Mucosa of descending colon (tissue), 3 donors: ENCODE measurements at regions not wholly inside any gene's neighbourhood (a gene's known extent, or its start where the extent isn't known, plus 50 kb on each side); places are given as distances from the start of the nearest gene placed in this dataset.
"Not testable (repeated sequence)": the region's sequence is repeated elsewhere in the genome, so short reads cannot be mapped to it uniquely, and the experiment has no call there.

Source experiments
- ATAC-seq: fragments of 200-7000 bp; cut with Tn5 transposase; one replicate; pipeline ENCODE4 v1.9.1; 2020; ENCODE audit warnings: mild to moderate bottlenecking, moderate library complexity
- DNase-seq, 3 donors: peaks; one replicate each; pipeline ENCODE4 v3.0.0-alpha.2; 2020
- H3K36me3 ChIP-seq: fragments of 200-600 bp; one replicate; pipeline ENCODE4 v1.8.0; 2021; ENCODE audit warnings: low read depth, mild to moderate bottlenecking
- H3K4me1 ChIP-seq: fragments of 200-600 bp; one replicate; pipeline ENCODE4 v1.8.0; 2021; ENCODE audit warnings: low read depth, mild to moderate bottlenecking
- H3K4me3 ChIP-seq: fragments of 200-600 bp; one replicate; pipeline ENCODE4 v1.8.0; 2021; ENCODE audit warnings: mild to moderate bottlenecking
- H3K9me3 ChIP-seq: fragments of 200-600 bp; one replicate; pipeline ENCODE4 v1.8.0; 2021; ENCODE audit warnings: mild to moderate bottlenecking
- CTCF ChIP-seq: fragments of 200-600 bp; IDR thresholded peaks from one replicate; pipeline ENCODE4 v1.8.0; 2022; ENCODE audit warnings: antibody characterized with exemption, mild to moderate bottlenecking
- intact Hi-C, 2 donors: fragments of 100-400 bp; cut with DNase I in 1 of 2; cut with micrococcal nuclease in 1 of 2; formaldehyde crosslinking; loops; one replicate each; pipeline versions ENCODE4 v1.11.0 to v1.11.1; 2022; cut with DNase I, micrococcal nuclease
- donor health status: DM: no; HTN: no; CAD: no; lungs with moderate emphysema.
- donor health status: DM: no; HTN: no; CAD: no.
- donor health status: DM: no; HTN: yes; CAD: no.

DNA sequence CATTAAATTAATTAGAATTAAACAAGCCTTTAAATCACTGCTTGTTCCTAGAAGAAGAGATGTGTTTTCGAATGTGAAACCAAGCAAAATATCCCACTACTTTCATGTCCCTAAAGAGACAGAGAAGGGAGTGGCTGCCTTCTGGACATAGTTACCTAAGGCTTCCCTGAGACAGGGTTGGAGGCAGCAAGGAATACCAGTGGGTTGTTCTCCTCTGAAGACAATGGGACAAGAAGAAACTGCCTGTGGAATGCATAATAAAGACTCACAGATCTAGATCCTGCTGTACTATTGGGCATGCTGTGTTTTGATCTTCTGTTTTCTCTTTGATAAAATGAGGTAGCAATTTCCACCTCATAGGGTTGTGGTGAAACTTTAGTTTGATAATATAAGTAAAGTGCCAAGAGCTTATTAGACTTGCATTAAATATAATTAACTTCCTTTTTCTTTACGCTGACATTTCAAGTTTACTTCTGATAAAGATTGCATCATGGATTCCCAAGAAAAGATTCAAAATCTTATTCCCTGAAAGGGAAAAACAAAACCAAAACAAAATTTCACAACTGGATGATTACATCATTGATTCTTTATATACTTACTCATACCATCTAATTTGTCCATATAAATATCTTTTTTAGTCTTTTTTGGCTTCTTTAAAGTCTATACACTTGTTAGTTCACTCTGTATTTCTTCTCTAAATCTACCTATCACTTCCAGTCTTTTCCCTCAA, 621.3 kb downstream of the ETS1 start:
- ATAC-seq: no peak
- no peaks in the 10 kb centered on the region for H3K36me3 ChIP-seq
- no peak for DNase-seq
- H3K9me3 ChIP-seq: no peaks in the 10 kb centered on the region
- no peaks in the 10 kb centered on the region for H3K4me1 ChIP-seq
- TF ChIP-seq CTCF: no peak
- intact Hi-C loops: no loop called here
- H3K4me3 ChIP-seq: no peak overlapping the region

DNA sequence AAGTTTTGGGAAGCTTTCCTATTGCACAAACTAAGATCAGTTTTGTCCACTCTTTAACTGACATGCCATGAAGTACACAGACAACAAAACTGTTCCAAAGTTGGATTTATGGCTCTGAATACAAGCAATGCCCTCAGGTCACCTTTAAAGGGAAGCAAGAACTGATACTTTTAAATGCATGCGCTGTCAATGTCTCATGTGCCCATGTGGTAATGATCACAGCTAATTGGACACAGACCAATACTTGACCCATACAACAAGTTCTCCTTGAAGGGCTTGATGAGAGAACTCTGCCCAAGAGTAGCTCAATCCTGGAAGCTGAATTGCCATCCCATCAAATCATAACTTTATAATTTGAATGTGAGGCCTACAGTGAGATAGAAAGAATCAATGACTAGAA, 624.9 kb downstream of the ETS1 start:
- TF ChIP-seq CTCF: no peak
- DNase-seq: no peak
- Histone ChIP-seq H3K36me3 (no peaks in the 10 kb centered on the region), H3K9me3 (no peaks in the 10 kb centered on the region), H3K4me1 (no peaks in the 10 kb centered on the region), H3K4me3 (no peak overlapping the region)
- intact Hi-C loops: no loop called here
- no peak for ATAC-seq

DNA sequence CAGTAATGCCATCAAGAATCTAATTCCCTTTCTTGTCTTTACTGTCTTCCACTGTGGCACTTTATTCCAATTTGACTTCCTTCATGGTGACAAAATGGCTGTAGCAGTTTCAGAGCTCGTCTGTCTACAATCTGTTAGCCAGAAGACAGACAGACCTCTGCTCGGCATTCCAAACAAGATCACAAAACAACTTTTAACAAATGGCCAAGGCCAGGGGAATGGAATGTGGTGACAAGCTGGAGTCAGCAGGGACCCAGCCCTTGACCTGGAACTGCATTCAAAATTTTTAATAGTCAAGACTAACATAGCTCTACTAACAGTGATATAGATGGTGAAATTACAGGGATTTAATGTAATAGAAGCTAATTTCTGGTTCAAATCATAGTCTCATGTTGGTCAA, 637.2 kb downstream of the ETS1 start:
- intact Hi-C loops: no loop called here
- ATAC-seq (no peak), DNase-seq (no peak)
- Histone ChIP-seq H3K4me1 (no peaks in the 10 kb centered on the region), H3K36me3 (no peaks in the 10 kb centered on the region), H3K4me3 (no peak overlapping the region), H3K9me3 (no peaks in the 10 kb centered on the region)
- TF ChIP-seq CTCF: no peak

DNA sequence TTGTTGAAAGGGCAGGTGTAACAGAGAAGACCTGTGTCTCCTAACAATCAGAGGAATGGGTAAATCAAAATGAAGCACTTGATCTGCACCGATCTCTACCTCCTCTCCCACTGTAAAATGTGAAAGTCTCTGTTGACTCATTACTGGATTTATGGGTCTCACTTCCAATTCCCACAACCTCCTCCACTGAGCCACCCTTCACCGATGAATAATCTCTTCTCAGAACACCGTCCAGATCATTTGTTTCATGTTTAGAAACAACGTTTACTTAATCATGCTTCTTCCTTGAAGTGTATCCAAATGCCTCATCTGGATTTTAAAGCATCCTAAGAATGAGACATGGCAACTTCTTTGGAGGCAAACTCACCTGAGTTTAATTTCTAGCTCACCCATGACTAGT, 643.6 kb downstream of the ETS1 start:
- no peaks in the 10 kb centered on the region for H3K9me3 ChIP-seq
- no peaks in the 10 kb centered on the region for H3K36me3 ChIP-seq
- H3K4me1 ChIP-seq: no peaks in the 10 kb centered on the region
- TF ChIP-seq CTCF: no peak
- no peak overlapping the region for H3K4me3 ChIP-seq
- no peak for ATAC-seq
- intact Hi-C loops: no loop called here
- DNase-seq: no peak

DNA sequence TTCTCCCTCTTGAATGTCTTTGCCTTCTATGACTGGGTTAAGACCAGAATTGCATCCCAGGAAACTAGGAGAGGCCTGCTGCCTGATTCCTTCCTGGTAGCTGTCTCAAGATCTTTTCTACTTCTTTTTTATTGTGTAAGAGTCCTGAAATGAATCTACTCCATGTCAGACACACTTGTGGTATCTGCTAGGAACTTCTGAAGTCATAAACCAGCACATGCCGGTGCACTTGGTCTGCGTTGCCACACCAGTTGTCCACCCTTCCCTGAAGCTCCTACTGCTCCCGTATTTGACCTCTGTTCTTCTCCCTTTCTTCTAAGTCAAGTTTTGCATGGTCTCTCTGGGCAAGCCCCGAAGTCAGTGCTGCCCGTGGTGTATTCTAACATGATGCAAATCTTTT, 644.2 kb downstream of the ETS1 start:
- DNase-seq (no peak), ATAC-seq (no peak)
- H3K4me3 ChIP-seq: no peak overlapping the region
- H3K4me1 ChIP-seq: no peaks in the 10 kb centered on the region
- no peaks in the 10 kb centered on the region for H3K9me3 ChIP-seq
- intact Hi-C loops: no loop called here
- TF ChIP-seq CTCF: no peak
- H3K36me3 ChIP-seq: no peaks in the 10 kb centered on the region

DNA sequence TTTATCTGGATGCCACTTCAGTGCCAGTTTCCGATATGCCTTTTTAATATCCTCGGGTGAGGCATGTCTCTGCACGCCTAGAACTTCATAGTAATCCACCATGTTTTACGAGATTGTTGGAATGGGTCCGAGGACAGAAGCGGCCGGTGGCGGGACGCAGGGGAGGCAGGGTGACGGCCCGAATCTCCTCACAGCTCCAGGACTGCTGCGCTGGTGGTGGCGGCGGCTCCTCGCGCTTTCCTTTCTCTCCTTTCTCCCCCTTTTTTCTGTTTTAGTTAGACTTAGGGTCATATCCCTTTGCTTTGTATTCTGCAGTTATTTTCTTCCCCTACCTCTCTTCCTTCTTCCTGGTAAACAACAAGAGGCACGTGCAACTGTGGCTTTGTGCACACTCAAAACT, 645.8 kb downstream of the ETS1 start:
- DNase-seq, H3K9me3 ChIP-seq, intact Hi-C loops, H3K36me3 ChIP-seq, H3K4me3 ChIP-seq, H3K4me1 ChIP-seq, ATAC-seq: not testable (repeated sequence)
